Spinal cord (tissue), 9 donors: ENCODE measurements at regions not wholly inside any gene's neighbourhood (a gene's known extent, or its start where the extent isn't known, plus 50 kb on each side); places are given as distances from the start of the nearest gene placed in this dataset.

Experiments
- DNase-seq, 6 donors: peaks; one replicate each; pipeline versions ENCODE4 v3.0.0 to v3.0.0-alpha.2; 2013 to 2015; ENCODE audit warnings: low spot score in 6 of 6, low read depth in 4 of 6
- H3K27ac ChIP-seq: one replicate; pipeline ENCODE4 v1.5.1; 2013; ENCODE audit warnings: low read depth, low read length, control low read depth
- H3K27me3 ChIP-seq: one replicate; pipeline ENCODE4 v1.6.1; 2013; ENCODE audit warnings: low read length; ENCODE audit not compliant: control insufficient read depth, insufficient read depth
- H3K36me3 ChIP-seq: one replicate; pipeline ENCODE4 v1.6.1; 2013; ENCODE audit warnings: low read length; ENCODE audit not compliant: control insufficient read depth, insufficient read depth
- H3K4me1 ChIP-seq: one replicate; pipeline ENCODE4 v1.6.1; 2013; ENCODE audit warnings: low read length; ENCODE audit not compliant: control insufficient read depth, insufficient read depth
- H3K4me3 ChIP-seq: one replicate; pipeline ENCODE4 v1.5.1; 2013; ENCODE audit warnings: low read depth, low read length, control low read depth
- H3K9me3 ChIP-seq: one replicate; pipeline ENCODE4 v1.6.1; 2013; ENCODE audit warnings: low read length; ENCODE audit not compliant: control insufficient read depth, insufficient read depth
- WGBS: methylation state at CpG from one replicate; pipeline ENCODE4 v1.1.5; 2013; ENCODE audit warnings: missing lambda C conversion rate; ENCODE audit not compliant: insufficient coverage; 5-methylcytosine and 5-hydroxymethylcytosine counted together
- donor health status: healthy.

DNA sequence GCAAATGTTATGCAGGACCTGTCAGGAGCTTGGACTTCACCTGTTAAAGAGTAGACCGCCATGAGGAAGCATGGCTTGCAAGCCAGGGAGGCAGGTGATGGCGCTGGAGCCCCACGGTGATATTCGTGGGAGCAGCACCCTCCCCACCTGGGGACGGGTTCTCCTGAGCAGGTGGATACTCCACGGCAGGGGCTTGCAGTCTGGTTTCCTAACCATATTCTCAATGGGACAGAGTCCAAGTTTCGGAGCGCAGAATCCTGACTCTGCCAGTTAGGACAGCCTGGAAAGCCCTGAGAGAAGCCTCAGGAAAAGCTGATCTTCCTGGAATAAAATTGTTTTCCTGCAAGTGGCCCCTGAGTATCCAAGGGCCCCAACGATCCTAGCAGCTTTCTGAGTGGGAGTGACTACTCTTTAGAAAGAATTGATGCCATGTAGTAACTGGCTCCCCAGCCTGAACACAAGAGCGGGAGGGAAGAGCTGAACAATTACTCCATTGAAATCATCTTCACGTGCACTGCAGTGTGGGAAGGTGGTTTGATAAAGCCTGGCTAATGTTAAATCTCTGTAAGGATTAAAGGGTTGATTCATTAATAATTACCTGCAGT lies 146.3 kb upstream of the RAB4A start:
- peaks cover 4% of the 10 kb centered on the region for H3K4me1 ChIP-seq
- H3K4me3 ChIP-seq, result no peak overlapping the region
- H3K36me3 ChIP-seq, result no peaks in the 10 kb centered on the region
- H3K27me3 ChIP-seq, result no peaks in the 10 kb centered on the region
- DNase-seq, result peak in 1 of 6 donors; percentile 45
- H3K9me3 ChIP-seq, result no peaks in the 10 kb centered on the region
- no peak overlapping the region for H3K27ac ChIP-seq
- 71% methylated on average over 9 of the region's 11 CpGs for WGBS

DNA sequence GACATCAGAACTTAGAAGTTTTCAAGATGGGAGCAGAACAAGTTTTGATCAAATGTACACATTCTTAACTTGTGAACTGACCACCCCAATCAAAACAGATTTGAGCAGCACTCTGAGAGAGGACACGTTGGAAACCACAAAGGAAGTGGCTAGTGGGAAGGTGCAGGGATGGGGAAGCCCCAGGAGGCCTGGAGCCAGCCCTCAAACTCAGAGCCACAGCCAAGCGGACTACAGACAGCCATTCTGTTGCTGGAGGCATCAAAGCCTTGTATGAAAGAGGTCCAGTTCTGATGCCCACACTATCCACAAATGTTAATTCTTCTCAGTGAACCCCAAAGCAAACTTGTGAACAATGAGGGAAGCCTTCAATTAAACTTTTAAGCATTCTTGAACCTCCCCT lies 143.6 kb upstream of the RAB4A start:
- Histone ChIP-seq H3K27ac (no peak overlapping the region), H3K4me3 (no peak overlapping the region), H3K36me3 (no peaks in the 10 kb centered on the region), H3K9me3 (no peaks in the 10 kb centered on the region), H3K4me1 (peaks cover 4% of the 10 kb centered on the region), H3K27me3 (no peaks in the 10 kb centered on the region)
- no CpG with 5 or more reads among the region's 2 CpGs for WGBS
- no peak for DNase-seq

DNA sequence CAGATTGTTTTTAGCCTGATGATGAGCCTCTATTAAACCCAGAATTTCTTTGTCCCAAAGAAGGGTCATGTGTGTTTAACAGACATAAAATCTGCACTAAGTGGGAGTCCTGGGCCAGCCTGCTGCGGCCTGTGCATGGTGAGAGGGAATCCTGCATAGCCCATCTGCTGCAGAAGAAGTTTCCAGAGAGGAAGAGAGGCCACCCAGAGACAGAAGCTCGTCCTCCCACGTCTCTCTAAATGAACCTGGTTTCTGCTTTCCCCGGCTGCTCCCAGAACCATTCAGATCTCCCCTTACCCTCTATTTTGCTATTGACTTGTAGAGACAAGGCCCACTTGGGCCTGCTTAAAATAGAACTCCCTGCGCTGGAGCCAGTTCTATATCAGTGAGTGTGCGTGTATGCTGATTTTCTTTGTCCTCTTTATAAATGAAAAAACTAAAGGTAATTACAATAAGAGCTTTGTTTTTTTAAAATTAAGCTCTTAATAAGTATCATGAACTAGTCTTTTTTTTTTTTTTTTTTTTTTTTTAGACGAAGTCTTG lies 142.8 kb upstream of the RAB4A start:
- H3K27me3 ChIP-seq, result no peaks in the 10 kb centered on the region
- 80% methylated on average over 1 of the region's 7 CpGs for WGBS
- no peaks in the 10 kb centered on the region for H3K9me3 ChIP-seq
- peaks cover 4% of the 10 kb centered on the region for H3K4me1 ChIP-seq
- H3K4me3 ChIP-seq, result no peak overlapping the region
- no peaks in the 10 kb centered on the region for H3K36me3 ChIP-seq
- no peak overlapping the region for H3K27ac ChIP-seq
- DNase-seq, result no peak

DNA sequence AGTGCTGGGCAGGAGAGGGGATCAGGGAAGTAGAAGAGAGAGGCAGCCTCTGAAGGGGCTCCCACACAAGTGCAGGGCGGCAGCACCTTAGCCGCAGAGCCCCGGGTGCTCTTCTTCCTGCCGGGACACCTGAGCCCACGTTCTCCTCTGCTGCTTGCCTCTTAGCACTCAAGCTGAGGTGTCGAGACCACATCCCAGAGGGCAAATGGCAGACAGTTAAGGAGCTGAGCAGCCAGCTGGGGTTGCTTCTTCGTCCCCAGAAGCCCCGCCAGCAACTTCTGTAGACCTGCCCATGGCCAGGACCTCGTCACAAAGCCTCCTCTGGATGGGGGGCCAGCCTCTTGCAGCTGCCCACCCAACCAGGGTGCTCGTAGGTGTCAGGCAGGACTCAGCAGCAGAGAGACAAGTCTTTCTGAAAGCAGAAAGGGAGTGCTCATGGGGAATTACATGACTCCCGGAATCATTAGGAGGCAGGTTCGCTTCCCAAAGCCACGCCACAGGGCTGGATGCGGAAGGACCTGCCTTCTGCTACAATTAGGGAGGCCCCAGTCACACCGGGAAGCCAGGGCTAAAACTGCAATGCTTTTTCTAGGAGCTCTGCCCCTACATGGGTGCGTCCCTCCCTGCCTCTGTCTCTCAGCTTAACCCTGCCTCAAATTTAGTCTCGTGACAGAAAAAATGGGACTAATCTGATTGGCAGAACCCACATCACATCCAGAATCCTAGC lies 141.4 kb upstream of the RAB4A start:
- Histone ChIP-seq H3K4me1 (peaks cover 3% of the 10 kb centered on the region), H3K4me3 (no peak overlapping the region), H3K36me3 (no peaks in the 10 kb centered on the region), H3K27me3 (no peaks in the 10 kb centered on the region), H3K27ac (no peak overlapping the region), H3K9me3 (no peaks in the 10 kb centered on the region)
- 72% methylated on average over 15 of the region's 17 CpGs for WGBS
- DNase-seq, result no peak

DNA sequence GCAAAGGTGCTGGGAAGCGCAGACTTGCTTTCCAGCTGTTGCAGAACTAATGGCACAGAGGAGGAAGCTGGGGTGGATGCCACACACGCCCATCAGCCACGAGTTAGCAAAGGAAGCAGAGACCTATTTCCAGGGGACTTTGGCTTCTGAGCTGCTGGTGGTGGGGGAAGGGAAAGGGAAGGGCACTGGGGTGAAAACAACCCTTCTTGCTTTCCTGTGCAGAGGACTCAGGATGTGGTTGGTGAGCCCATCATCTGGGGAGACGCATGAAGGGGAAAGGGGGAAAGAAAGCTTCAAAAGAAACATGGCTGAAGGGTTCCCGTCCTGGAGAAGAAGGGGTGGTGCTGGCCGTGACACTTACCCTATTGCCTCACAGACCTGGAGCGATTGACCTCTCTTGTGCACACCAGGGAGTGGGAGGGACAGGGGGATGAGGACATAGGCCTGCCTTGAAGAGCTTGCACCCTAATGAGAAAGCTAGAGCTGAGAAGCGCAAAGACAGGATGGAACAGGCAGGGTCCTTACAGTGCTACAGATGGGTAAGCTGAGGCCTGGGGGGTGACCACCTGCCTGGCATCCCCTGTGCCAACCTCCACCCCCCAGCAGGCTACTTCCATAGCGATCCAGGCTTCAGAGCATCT lies 140.8 kb upstream of the RAB4A start:
- Histone ChIP-seq H3K4me1 (no peaks in the 10 kb centered on the region), H3K36me3 (no peaks in the 10 kb centered on the region), H3K4me3 (no peak overlapping the region), H3K9me3 (peaks cover 2% of the 10 kb centered on the region), H3K27ac (no peak overlapping the region), H3K27me3 (no peaks in the 10 kb centered on the region)
- whole genome bisulfite sequencing, result 63% methylated on average over 8 of the region's 9 CpGs
- DNase-seq, result no peak

DNA sequence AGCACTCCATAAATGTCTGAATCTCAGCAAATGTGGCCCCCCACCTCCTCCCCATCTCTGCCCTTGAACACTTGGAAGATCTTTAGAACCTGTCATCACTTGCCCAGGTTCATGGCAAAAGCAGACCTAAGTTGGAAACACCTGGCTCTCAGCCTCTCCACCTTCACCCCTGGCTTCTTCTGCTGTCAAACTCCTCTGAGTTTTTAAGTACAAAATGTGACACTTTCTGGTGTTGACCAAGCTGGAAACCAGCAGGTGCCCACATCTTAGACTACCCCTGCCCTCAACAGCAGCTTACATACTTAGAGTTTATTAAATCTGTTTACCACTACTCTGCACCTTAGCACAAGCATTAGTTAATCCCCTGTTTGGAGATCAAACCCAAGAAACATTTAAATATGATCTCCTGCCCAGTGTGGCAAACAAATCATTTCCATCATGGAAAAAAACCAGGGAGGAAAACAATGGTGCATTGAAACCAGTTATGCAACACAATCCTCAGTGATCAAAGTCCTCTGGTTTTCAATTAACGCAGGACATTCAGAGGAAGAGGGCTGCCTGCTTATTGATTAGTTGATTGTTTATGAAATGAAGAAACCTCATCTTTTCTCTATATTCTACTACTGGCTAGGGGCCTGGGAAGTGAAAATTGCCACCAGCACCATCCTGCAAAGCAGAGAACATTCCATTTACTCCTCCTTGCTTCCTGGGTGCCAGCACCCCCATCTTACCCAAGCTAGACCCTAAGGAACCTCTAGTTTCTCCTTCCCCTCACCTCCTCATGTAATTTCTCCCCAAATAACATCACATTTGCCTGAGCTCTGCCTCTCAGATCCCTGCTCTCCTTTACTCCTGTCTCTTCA lies 139.4 kb upstream of the RAB4A start:
- no peak overlapping the region for H3K27ac ChIP-seq
- no peaks in the 10 kb centered on the region for H3K27me3 ChIP-seq
- no CpG with 5 or more reads among the region's 1 CpG for WGBS
- H3K9me3 ChIP-seq, result peaks cover 2% of the 10 kb centered on the region
- no peak for DNase-seq
- no peaks in the 10 kb centered on the region for H3K4me1 ChIP-seq
- H3K36me3 ChIP-seq, result no peaks in the 10 kb centered on the region
- H3K4me3 ChIP-seq, result no peak overlapping the region

DNA sequence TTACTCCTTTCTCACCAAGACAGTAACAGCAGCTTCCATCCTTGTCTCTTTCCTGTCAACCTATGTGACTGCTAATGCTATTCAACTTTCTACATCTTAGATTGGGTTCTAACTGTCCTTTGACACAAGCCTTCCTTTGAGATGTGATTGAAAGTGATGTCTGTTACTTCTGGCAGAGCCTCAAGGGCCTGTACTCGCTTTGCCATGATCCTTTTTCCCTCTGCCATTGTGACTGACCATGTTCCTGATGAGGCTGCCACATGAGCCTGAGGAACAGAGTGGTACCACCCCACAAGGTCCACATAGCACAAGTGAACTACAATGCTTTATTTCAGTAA lies 138.8 kb upstream of the RAB4A start:
- H3K27ac ChIP-seq, result no peak overlapping the region
- 100% methylated on average over 1 of the region's 1 CpG for WGBS

DNA sequence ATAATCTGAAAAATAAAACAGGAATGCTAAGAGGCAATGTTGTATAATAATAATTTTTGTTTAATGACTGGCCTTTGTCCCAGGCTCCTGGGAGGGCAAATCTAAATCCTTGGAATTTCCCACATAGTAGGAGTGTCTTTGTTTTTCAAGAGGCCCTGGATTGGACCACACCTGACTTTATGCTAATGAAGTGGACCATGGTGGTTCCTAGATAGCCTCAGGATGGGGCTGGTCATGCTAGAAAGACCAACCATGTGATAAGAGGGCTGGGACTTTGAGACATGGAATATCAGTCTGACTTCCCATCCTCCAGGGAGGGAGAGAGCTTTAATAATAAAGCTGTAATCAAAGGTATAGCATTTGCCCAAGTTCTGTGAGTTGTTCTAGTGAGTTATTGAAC lies 138.2 kb upstream of the RAB4A start:
- no peak for DNase-seq
- H3K4me3 ChIP-seq, result no peak overlapping the region
- no peak overlapping the region for H3K27ac ChIP-seq
- H3K9me3 ChIP-seq, result peaks cover 2% of the 10 kb centered on the region
- H3K4me1 ChIP-seq, result no peaks in the 10 kb centered on the region
- no peaks in the 10 kb centered on the region for H3K27me3 ChIP-seq
- H3K36me3 ChIP-seq, result no peaks in the 10 kb centered on the region

More for the DNA sequence above, 138.8 kb upstream of the RAB4A start:
- Histone ChIP-seq H3K27me3 (no peaks in the 10 kb centered on the region), H3K4me1 (no peaks in the 10 kb centered on the region), H3K9me3 (peaks cover 2% of the 10 kb centered on the region), H3K36me3 (no peaks in the 10 kb centered on the region), H3K4me3 (no peak overlapping the region)
- DNase-seq, result no peak

DNA sequence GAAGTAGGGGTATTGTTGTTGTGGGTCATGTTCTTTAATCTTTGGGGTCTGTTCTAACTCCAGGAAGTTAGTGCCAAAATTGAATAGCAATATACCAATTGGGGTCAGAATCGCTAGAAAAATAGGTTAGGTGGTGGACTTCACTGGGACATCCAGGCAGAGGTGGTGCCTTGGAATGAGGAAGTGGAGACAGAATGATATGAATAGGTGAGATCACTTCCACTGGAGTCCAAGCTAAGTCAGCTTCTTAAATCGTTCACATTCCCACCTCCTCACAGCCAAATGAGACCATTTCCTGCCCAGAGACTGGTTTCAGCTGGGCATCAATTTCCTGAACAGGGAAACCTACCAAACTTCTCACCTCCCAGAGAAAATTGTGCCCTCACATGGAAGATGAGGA lies 137.8 kb upstream of the RAB4A start:
- Histone ChIP-seq H3K9me3 (peaks cover 2% of the 10 kb centered on the region), H3K4me1 (no peaks in the 10 kb centered on the region), H3K4me3 (no peak overlapping the region), H3K36me3 (no peaks in the 10 kb centered on the region), H3K27me3 (no peaks in the 10 kb centered on the region), H3K27ac (no peak overlapping the region)
- DNase-seq, result no peak
- 90% methylated on average over 2 of the region's 2 CpGs for WGBS
